ENCODE measurements at regions not wholly inside any gene's neighbourhood (a gene's known extent, or its start where the extent isn't known, plus 50 kb on each side); places are given as distances from the start of the nearest gene placed in this dataset.
A peak's percentile ranks its signal among the peaks of the same experiment; 100 is the strongest.
"Not testable (repeated sequence)": the region's sequence is repeated elsewhere in the genome, so short reads cannot be mapped to it uniquely, and the experiment has no call there.

GRCh38 chr1:175265091-175265490, 72.5 kb upstream of the KIAA0040 start:
- no peak overlapping the region for H2AFZ ChIP-seq (replicated peaks)
- H3K9ac ChIP-seq: no peak overlapping the region
- H3K79me2 ChIP-seq (ENCODE audit: low read depth): no peaks in the 10 kb centered on the region
- no peaks in the 10 kb centered on the region for H3K4me1 Mint-ChIP-seq
- no peak overlapping the region for H3K4me3 Mint-ChIP-seq
- no peaks in the 10 kb centered on the region for H4K20me1 ChIP-seq (ENCODE audit: low read depth)
- TF ChIP-seq CTCF (IDR thresholded peaks at IDR 0.05): no peak
- no peak for TF ChIP-seq EZH2 (IDR thresholded peaks at IDR 0.05)
- no peak for TF ChIP-seq EZH2phosphoT487 (IDR thresholded peaks at IDR 0.05)
- no peaks in the 10 kb centered on the region for H3K36me3 ChIP-seq
- no peaks in the 10 kb centered on the region for H3K27me3 ChIP-seq
- no peak overlapping the region for H3K27ac ChIP-seq
- H3K36me3 Mint-ChIP-seq: no peaks in the 10 kb centered on the region
- H3K27me3 Mint-ChIP-seq (ENCODE audit: insufficient read depth, low read depth): no peaks in the 10 kb centered on the region
- H3K4me3 ChIP-seq: no peak overlapping the region
- no peaks in the 10 kb centered on the region for H3K9me3 ChIP-seq (ENCODE audit: low read depth)
- no peaks in the 10 kb centered on the region for H3K4me1 ChIP-seq
- peaks cover 15% of the 10 kb centered on the region for H3K9me3 Mint-ChIP-seq
- H3K4me2 ChIP-seq: no peak overlapping the region
- H3F3A ChIP-seq (ENCODE audit: low read depth): no peaks in the 10 kb centered on the region
- no peak overlapping the region for H3K27ac Mint-ChIP-seq
- no peak for DNase-seq (ENCODE audit: low spot score)

- Histone ChIP-seq H3F3A (ENCODE audit: low read depth) (no peaks in the 10 kb centered on the region), H3K4me1 (no peaks in the 10 kb centered on the region), H3K4me3 (no peak overlapping the region), H3K4me2 (no peak overlapping the region), H3K9ac (no peak overlapping the region), H3K79me2 (ENCODE audit: low read depth) (no peaks in the 10 kb centered on the region), H4K20me1 (ENCODE audit: low read depth) (no peaks in the 10 kb centered on the region), H3K36me3 (no peaks in the 10 kb centered on the region), H3K27me3 (no peaks in the 10 kb centered on the region), H2AFZ (replicated peaks) (no peak overlapping the region), H3K9me3 (ENCODE audit: low read depth) (no peaks in the 10 kb centered on the region), H3K27ac (no peak overlapping the region)
- Mint-ChIP-seq H3K4me1 (no peaks in the 10 kb centered on the region), H3K9me3 (peaks cover 22% of the 10 kb centered on the region), H3K36me3 (no peaks in the 10 kb centered on the region), H3K4me3 (no peak overlapping the region), H3K27me3 (ENCODE audit: insufficient read depth, low read depth) (no peaks in the 10 kb centered on the region), H3K27ac (no peak overlapping the region)
- TF ChIP-seq CTCF (IDR thresholded peaks at IDR 0.05) (no peak), EZH2phosphoT487 (IDR thresholded peaks at IDR 0.05) (no peak), EZH2 (IDR thresholded peaks at IDR 0.05) (no peak)
- no peak for DNase-seq (ENCODE audit: low spot score)
Observed at GRCh38 chr1:175262621-175263020, 70.0 kb upstream of the KIAA0040 start.

- not testable (repeated sequence) for H3K9ac ChIP-seq; H3K4me3 Mint-ChIP-seq; H4K20me1 ChIP-seq (ENCODE audit: low read depth); H3F3A ChIP-seq (ENCODE audit: low read depth); H2AFZ ChIP-seq (replicated peaks); H3K27me3 Mint-ChIP-seq (ENCODE audit: insufficient read depth, low read depth); DNase-seq (ENCODE audit: low spot score); H3K36me3 ChIP-seq; H3K9me3 ChIP-seq (ENCODE audit: low read depth); H3K4me1 ChIP-seq; H3K79me2 ChIP-seq (ENCODE audit: low read depth); H3K4me1 Mint-ChIP-seq; H3K27me3 ChIP-seq; H3K27ac Mint-ChIP-seq; H3K27ac ChIP-seq; H3K36me3 Mint-ChIP-seq; H3K4me3 ChIP-seq; H3K4me2 ChIP-seq
- peaks cover 19% of the 10 kb centered on the region for H3K9me3 Mint-ChIP-seq
Observed at GRCh38 chr1:175256246-175256645, 63.7 kb upstream of the KIAA0040 start.

- peaks cover 3% of the 10 kb centered on the region for H3K4me1 Mint-ChIP-seq
- TF ChIP-seq EZH2phosphoT487 (IDR thresholded peaks at IDR 0.05): no peak
- no peak for TF ChIP-seq EZH2 (IDR thresholded peaks at IDR 0.05)
- no peak for TF ChIP-seq CTCF (IDR thresholded peaks at IDR 0.05)
- H3K79me2 ChIP-seq (ENCODE audit: low read depth): no peaks in the 10 kb centered on the region
- H3K27me3 ChIP-seq: no peaks in the 10 kb centered on the region
- H3K36me3 ChIP-seq: peaks cover 4% of the 10 kb centered on the region
- DNase-seq (ENCODE audit: low spot score): no peak
- peaks cover 13% of the 10 kb centered on the region for H3K4me1 ChIP-seq
- no peak overlapping the region for H3K27ac ChIP-seq
- H3K36me3 Mint-ChIP-seq: no peaks in the 10 kb centered on the region
- no peaks in the 10 kb centered on the region for H4K20me1 ChIP-seq (ENCODE audit: low read depth)
- no peak overlapping the region for H3K4me2 ChIP-seq
- no peak overlapping the region for H3K27ac Mint-ChIP-seq
- peaks cover 4% of the 10 kb centered on the region for H3F3A ChIP-seq (ENCODE audit: low read depth)
- peaks cover 11% of the 10 kb centered on the region for H3K9me3 Mint-ChIP-seq
- no peaks in the 10 kb centered on the region for H3K9me3 ChIP-seq (ENCODE audit: low read depth)
- peak overlapping the region; percentile 4 for H2AFZ ChIP-seq (replicated peaks)
- H3K27me3 Mint-ChIP-seq (ENCODE audit: insufficient read depth, low read depth): peaks cover 4% of the 10 kb centered on the region
- H3K4me3 Mint-ChIP-seq: no peak overlapping the region
- no peak overlapping the region for H3K4me3 ChIP-seq
- H3K9ac ChIP-seq: no peak overlapping the region
Observed at GRCh38 chr1:175254190-175254589, 61.6 kb upstream of the KIAA0040 start.

Data from neural progenitor cell (in vitro differentiated cells).